Kidney epithelial cell (primary cell): ENCODE measurements at regions not wholly inside any gene's neighbourhood (a gene's known extent, or its start where the extent isn't known, plus 50 kb on each side); places are given as distances from the start of the nearest gene placed in this dataset.

ENCODE experiments used
- DNase-seq: peaks from one replicate; pipeline ENCODE4 v3.0.0-alpha.2; 2010; ENCODE audit warnings: low read depth
- H3K27me3 ChIP-seq: 2 replicates; pipeline ENCODE4 v1.6.0; 2011; ENCODE audit warnings: low read length; ENCODE audit not compliant: control insufficient read depth, insufficient read depth
- H3K36me3 ChIP-seq: 2 replicates; pipeline ENCODE4 v1.5.1; 2011; ENCODE audit warnings: low read length; ENCODE audit not compliant: control insufficient read depth, insufficient read depth
- H3K4me3 ChIP-seq: 2 replicates; pipeline ENCODE4 v1.5.1; 2011; ENCODE audit warnings: low read depth, mild to moderate bottlenecking, control low read depth, low read length
- CTCF ChIP-seq: IDR thresholded peaks from 2 replicates; pipeline ENCODE4 v1.5.1; 2011; ENCODE audit warnings: mild to moderate bottlenecking, moderate library complexity, low read length, control low read depth, inconsistent platforms; ENCODE audit not compliant: insufficient read depth, poor library complexity, severe bottlenecking

- no peaks in the 10 kb centered on the region for H3K36me3 ChIP-seq
- no peak overlapping the region for H3K4me3 ChIP-seq
- TF ChIP-seq CTCF: no peak
- no peaks in the 10 kb centered on the region for H3K27me3 ChIP-seq
- no peak for DNase-seq
These were observed 516.7 kb downstream of the TXNL1 start for GRCh38 chr18:56121669-56122068.

DNA sequence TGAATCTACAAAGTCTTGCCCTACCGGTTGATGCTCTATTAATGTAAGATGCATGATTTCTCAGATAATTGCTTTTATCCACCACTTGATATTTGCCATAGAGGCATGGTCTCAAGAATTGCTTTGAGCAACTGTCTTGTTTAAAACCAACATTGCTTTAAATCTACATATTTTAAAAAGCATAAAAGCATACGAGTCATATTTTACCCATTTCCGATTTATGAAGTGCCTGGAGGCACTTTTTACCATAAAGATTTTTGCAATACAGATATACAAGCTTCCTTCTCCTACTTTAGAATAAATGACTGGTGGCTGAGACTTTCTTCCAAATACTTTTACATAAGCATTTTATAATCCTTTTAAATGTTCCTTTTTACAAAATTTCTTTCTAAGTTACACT lies 517.6 kb downstream of the TXNL1 start:
- DNase-seq: no peak
- no peaks in the 10 kb centered on the region for H3K27me3 ChIP-seq
- H3K4me3 ChIP-seq: no peak overlapping the region
- H3K36me3 ChIP-seq: no peaks in the 10 kb centered on the region
- no peak for TF ChIP-seq CTCF

DNA sequence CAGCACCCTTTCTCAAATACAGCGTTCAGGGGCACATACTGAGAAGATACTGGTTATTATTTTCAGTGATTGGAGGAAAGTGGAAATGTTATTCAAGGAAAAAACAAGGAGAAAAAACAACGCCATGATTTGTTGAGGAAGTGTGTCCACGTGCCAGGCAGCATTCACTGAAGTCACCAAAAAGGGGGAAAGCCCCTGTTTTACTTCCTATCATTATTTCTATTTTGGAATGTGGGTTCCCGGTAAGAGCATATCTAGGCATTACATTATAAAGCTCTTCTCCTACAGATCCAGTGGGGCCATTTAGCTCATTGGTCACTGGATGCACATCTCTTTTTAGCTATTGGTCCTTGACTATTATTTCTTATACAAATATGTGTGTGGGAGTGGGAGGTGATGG lies 518.7 kb downstream of the TXNL1 start:
- no peak overlapping the region for H3K4me3 ChIP-seq
- no peak for TF ChIP-seq CTCF

DNA sequence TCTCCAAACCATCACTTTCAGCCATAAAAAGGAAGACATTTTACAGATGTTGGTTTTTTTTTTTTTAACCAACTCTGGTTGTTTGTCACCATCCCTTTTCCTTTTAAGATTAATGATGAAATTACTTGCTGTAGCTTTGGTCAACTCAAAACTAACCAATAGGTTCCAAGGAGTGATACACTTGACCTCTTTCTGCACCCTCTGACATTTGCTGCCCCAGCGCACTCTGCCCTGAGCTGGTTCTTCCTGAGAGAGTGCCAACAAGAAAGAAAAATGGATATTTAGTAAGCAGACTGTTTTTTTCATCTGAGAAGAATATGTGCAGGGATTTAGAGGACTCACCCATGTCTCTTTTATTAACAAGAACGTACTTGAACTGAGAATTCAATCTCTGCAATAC lies 520.0 kb downstream of the TXNL1 start:
- DNase-seq: no peak
- no peak overlapping the region for H3K4me3 ChIP-seq

More for the DNA sequence above, 518.7 kb downstream of the TXNL1 start:
- Histone ChIP-seq H3K36me3 (no peaks in the 10 kb centered on the region), H3K27me3 (no peaks in the 10 kb centered on the region)
- DNase-seq: no peak

DNA sequence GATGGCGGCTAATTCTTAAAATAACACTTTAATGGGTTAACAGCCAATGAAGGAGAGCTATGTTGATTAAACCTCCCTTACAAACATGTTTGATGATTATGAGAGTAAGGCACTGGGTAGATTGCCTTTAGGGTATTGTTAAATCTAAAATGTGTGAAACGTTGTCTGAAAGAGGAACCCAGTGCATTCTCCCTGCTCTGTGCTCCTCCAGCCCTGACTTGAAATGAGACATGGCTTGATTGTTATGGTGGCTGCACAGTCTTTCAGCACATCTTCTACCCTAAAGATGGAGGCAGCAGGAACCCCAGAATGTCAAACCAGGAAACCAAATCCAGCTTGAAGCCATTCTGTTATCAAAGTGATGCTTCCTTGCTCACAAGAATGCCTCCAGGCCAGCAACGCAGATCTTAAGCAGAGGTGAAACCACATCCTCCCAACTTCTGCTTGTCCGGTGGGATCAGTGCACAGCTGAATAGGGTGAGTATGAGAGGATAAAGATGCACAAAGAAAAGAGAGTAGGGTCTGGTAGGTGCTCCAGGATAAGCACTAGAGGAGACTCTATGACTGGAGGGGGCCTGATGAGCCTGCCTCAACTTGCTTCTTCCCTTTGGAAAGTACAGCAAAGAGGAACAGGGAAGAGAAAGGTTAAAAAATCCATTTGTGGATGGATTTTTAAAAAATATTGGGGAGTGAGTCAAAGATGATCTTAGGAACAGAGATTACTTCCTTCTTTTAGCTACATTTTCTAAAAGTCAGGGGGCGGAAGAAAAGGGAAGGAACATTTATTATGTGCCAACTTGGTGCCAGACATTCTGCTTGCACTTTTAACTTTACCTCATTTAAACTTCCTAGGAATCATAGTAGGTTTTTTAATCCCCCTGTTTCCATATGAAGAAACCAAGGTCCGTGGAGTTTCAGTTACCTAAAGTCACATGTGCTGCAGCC lies 523.0 kb downstream of the TXNL1 start:
- no peaks in the 10 kb centered on the region for H3K36me3 ChIP-seq
- no peak for DNase-seq
- TF ChIP-seq CTCF: no peak
- no peak overlapping the region for H3K4me3 ChIP-seq
- no peaks in the 10 kb centered on the region for H3K27me3 ChIP-seq

More for the DNA sequence above, 520.0 kb downstream of the TXNL1 start:
- Histone ChIP-seq H3K27me3 (no peaks in the 10 kb centered on the region), H3K36me3 (no peaks in the 10 kb centered on the region)
- TF ChIP-seq CTCF: no peak
